MCF 10A (cell line): ENCODE measurements at regions not wholly inside any gene's neighbourhood (a gene's known extent, or its start where the extent isn't known, plus 50 kb on each side); places are given as distances from the start of the nearest gene placed in this dataset.

Experiments
- BruUV-seq: library from RNA; stranded (reverse); fragments of 400-500 nt; replicated peaks from 2 replicates; lab custom pipeline; 2021; lab: Mats Ljungman, UMichigan
- CTCF ChIA-PET: fragments of 300-600 bp; sonication (Branson Sonifier 250); formaldehyde crosslinking; extraction: SDS; loops from one replicate; lab custom pipeline; 2021; ENCODE audit warnings: antibody characterized with exemption, inconsistent platforms; lab: Yijun Ruan, JAX
- POLR2A ChIA-PET: fragments of 300-600, 350-650 bp; sonication (Branson Sonifier 250); formaldehyde crosslinking; extraction: SDS; loops from one replicate; lab custom pipeline; 2020; ENCODE audit warnings: antibody characterized with exemption, inconsistent platforms; lab: Yijun Ruan, JAX
- DNase-seq: peaks from one replicate; pipeline ENCODE4 v3.0.0-alpha.2; 2018; ENCODE audit not compliant: unreplicated experiment
- H3K27ac Mint-ChIP-seq: one replicate; pipeline ENCODE4 v1.8.0; 2022; ENCODE audit warnings: mild to moderate bottlenecking, low read depth, mixed read lengths; ENCODE audit not compliant: unreplicated experiment
- H3K27me3 Mint-ChIP-seq: one replicate; pipeline ENCODE4 v1.8.0; 2022; ENCODE audit warnings: mixed read lengths; ENCODE audit not compliant: insufficient read depth, unreplicated experiment
- H3K36me3 Mint-ChIP-seq: one replicate; pipeline ENCODE4 v1.8.0; 2022; ENCODE audit warnings: mild to moderate bottlenecking, moderate library complexity, mixed read lengths; ENCODE audit not compliant: insufficient read depth, unreplicated experiment
- H3K4me1 Mint-ChIP-seq: one replicate; pipeline ENCODE4 v1.8.0; 2022; ENCODE audit warnings: mixed read lengths; ENCODE audit not compliant: insufficient read depth, unreplicated experiment
- H3K4me3 Mint-ChIP-seq: one replicate; pipeline ENCODE4 v1.8.0; 2022; ENCODE audit warnings: mild to moderate bottlenecking, moderate library complexity, mixed read lengths; ENCODE audit not compliant: unreplicated experiment
- H3K9me3 Mint-ChIP-seq: one replicate; pipeline ENCODE4 v1.8.0; 2022; ENCODE audit warnings: mixed read lengths; ENCODE audit not compliant: unreplicated experiment
- CTCF ChIP-seq: fragments of 200-600 bp; IDR thresholded peaks from one replicate; pipeline ENCODE4 v1.8.0; 2022; ENCODE audit warnings: antibody characterized with exemption, mild to moderate bottlenecking; ENCODE audit not compliant: unreplicated experiment
- intact Hi-C: fragments of 100-400 bp; cut with micrococcal nuclease; formaldehyde crosslinking; loops from 2 replicates; pipeline ENCODE4 v1.14.1; 2022

- no peaks in the 10 kb centered on the region for H3K4me1 Mint-ChIP-seq
- TF ChIP-seq CTCF = no peak
- no peak overlapping the region for H3K27ac Mint-ChIP-seq
- ChIA-PET CTCF (interaction anchor here (0.6 kb wide), 1 partner anchor 44 kb away, joined by 3 read pairs; no protein-coding TSS in a partner anchor), POLR2A (no interaction called here)
- BruUV-seq = no TSS peak
- H3K4me3 Mint-ChIP-seq = no peak overlapping the region
- intact Hi-C loops = no loop called here
- no peaks in the 10 kb centered on the region for H3K36me3 Mint-ChIP-seq
- H3K9me3 Mint-ChIP-seq = no peaks in the 10 kb centered on the region
- H3K27me3 Mint-ChIP-seq = no peaks in the 10 kb centered on the region
- DNase-seq = no peak
Observed at GRCh38 chr4:59565836-59566235, 1634.3 kb upstream of the ADGRL3 start.

GRCh38 chr4:59570860-59571476, 1629.2 kb upstream of the ADGRL3 start:
- no peak overlapping the region for H3K4me3 Mint-ChIP-seq
- intact Hi-C loops = no loop called here

GRCh38 chr4:59571805-59572430, 1628.2 kb upstream of the ADGRL3 start:
- ChIA-PET CTCF (interaction anchor here (0.6 kb wide), 1 partner anchor 395 kb away, joined by 3 read pairs; no protein-coding TSS in a partner anchor), POLR2A (no interaction called here)
- TF ChIP-seq CTCF = no peak
- H3K27me3 Mint-ChIP-seq = no peaks in the 10 kb centered on the region
- H3K4me1 Mint-ChIP-seq = no peaks in the 10 kb centered on the region
- H3K9me3 Mint-ChIP-seq = no peaks in the 10 kb centered on the region
- DNase-seq = no peak
- no peak overlapping the region for H3K27ac Mint-ChIP-seq
- no peak overlapping the region for H3K4me3 Mint-ChIP-seq
- intact Hi-C loops = no loop called here
- H3K36me3 Mint-ChIP-seq = no peaks in the 10 kb centered on the region
- BruUV-seq = no TSS peak

More at GRCh38 chr4:59570860-59571476, 1629.2 kb upstream of the ADGRL3 start:
- BruUV-seq = no TSS peak
- Mint-ChIP-seq H3K4me1 (no peaks in the 10 kb centered on the region), H3K27me3 (no peaks in the 10 kb centered on the region), H3K9me3 (no peaks in the 10 kb centered on the region), H3K27ac (no peak overlapping the region), H3K36me3 (no peaks in the 10 kb centered on the region)
- DNase-seq = no peak
- CTCF ChIA-PET = interaction anchor here (0.6 to 1.0 kb wide), 2 partner anchors 64 to 394 kb away, joined by 3 read pairs; no protein-coding TSS in a partner anchor
- POLR2A ChIA-PET = no interaction called here
- no peak for TF ChIP-seq CTCF

- Mint-ChIP-seq H3K27ac (no peak overlapping the region), H3K4me1 (no peaks in the 10 kb centered on the region), H3K36me3 (no peaks in the 10 kb centered on the region), H3K4me3 (no peak overlapping the region), H3K9me3 (no peaks in the 10 kb centered on the region), H3K27me3 (no peaks in the 10 kb centered on the region)
- no peak for TF ChIP-seq CTCF
- CTCF ChIA-PET = interaction anchor here (0.6 kb wide), 1 partner anchor 158 kb away, joined by 3 read pairs; no protein-coding TSS in a partner anchor
- POLR2A ChIA-PET = no interaction called here
- intact Hi-C loops = no loop called here
- DNase-seq = no peak
- BruUV-seq = no TSS peak
Observed at GRCh38 chr4:59583845-59584568, 1616.1 kb upstream of the ADGRL3 start.
